GM20431 (cell line): ENCODE measurements at regions not wholly inside any gene's neighbourhood (a gene's known extent, or its start where the extent isn't known, plus 50 kb on each side); places are given as distances from the start of the nearest gene placed in this dataset.
"Not testable (repeated sequence)": the region's sequence is repeated elsewhere in the genome, so short reads cannot be mapped to it uniquely, and the experiment has no call there.

Experiments used
- in situ Hi-C: fragments of 300-500 bp; cut with MseI, MboI; formaldehyde crosslinking; loops from one replicate; pipeline ENCODE4 v1.15.0; 2020; ENCODE audit warnings: low sequenced_read_pairs; ENCODE audit not compliant: unreplicated experiment

GRCh38 chr4:72887152-72887551 lies 182.4 kb downstream of the COX18 start:
- in situ Hi-C loops = no loop called here

- in situ Hi-C loops = no loop called here
Measured at GRCh38 chr4:72886602-72887001, 182.9 kb downstream of the COX18 start.

- in situ Hi-C loops = not testable (repeated sequence)
Measured at GRCh38 chr4:72884225-72884624, 185.3 kb downstream of the COX18 start.

GRCh38 chr4:72876946-72877345 lies 192.6 kb downstream of the COX18 start:
- in situ Hi-C loops = no loop called here

GRCh38 chr4:72875545-72875944 lies 194.0 kb downstream of the COX18 start:
- in situ Hi-C loops = no loop called here

- in situ Hi-C loops = no loop called here
Measured at GRCh38 chr4:72875138-72875537, 194.4 kb downstream of the COX18 start.

- in situ Hi-C loops = no loop called here
Measured at GRCh38 chr4:72864898-72865297, 204.6 kb downstream of the COX18 start.

- in situ Hi-C loops = not testable (repeated sequence)
Measured at GRCh38 chr4:72864277-72864676, 205.2 kb downstream of the COX18 start.

GRCh38 chr4:72860766-72861165 lies 208.8 kb downstream of the COX18 start:
- in situ Hi-C loops = no loop called here

- in situ Hi-C loops = no loop called here
Measured at GRCh38 chr4:72858328-72858727, 211.2 kb downstream of the COX18 start.

- in situ Hi-C loops = no loop called here
Measured at GRCh38 chr4:72857787-72858186, 211.7 kb downstream of the COX18 start.

GRCh38 chr4:72857216-72857615 lies 212.3 kb downstream of the COX18 start:
- in situ Hi-C loops = no loop called here

- in situ Hi-C loops = no loop called here
Measured at GRCh38 chr4:72846280-72847111, 223.0 kb downstream of the COX18 start.

- in situ Hi-C loops = no loop called here
Measured at GRCh38 chr4:72843466-72843865, 226.1 kb downstream of the COX18 start.

GRCh38 chr4:72842323-72842722 lies 227.2 kb downstream of the COX18 start:
- in situ Hi-C loops = no loop called here

- in situ Hi-C loops = not testable (repeated sequence)
Measured at GRCh38 chr4:72840166-72840565, 229.3 kb downstream of the COX18 start.

- in situ Hi-C loops = no loop called here
Measured at GRCh38 chr4:72828864-72829263, 240.7 kb downstream of the COX18 start.

GRCh38 chr4:72827968-72828367 lies 241.5 kb downstream of the COX18 start:
- in situ Hi-C loops = no loop called here

GRCh38 chr4:72820107-72820506 lies 249.4 kb downstream of the COX18 start:
- in situ Hi-C loops = no loop called here

- in situ Hi-C loops = no loop called here
Measured at GRCh38 chr4:72817012-72817411, 248.0 kb upstream of the ADAMTS3 start.

GRCh38 chr4:72814241-72814640 lies 245.2 kb upstream of the ADAMTS3 start:
- in situ Hi-C loops = no loop called here

- in situ Hi-C loops = no loop called here
Measured at GRCh38 chr4:72809208-72809607, 240.2 kb upstream of the ADAMTS3 start.
